K562 (cell line): ENCODE measurements at regions not wholly inside any gene's neighbourhood (a gene's known extent, or its start where the extent isn't known, plus 50 kb on each side); places are given as distances from the start of the nearest gene placed in this dataset.

ENCODE experiments used
- ATAC-seq: fragments of 200-7000 bp; cut with Tn5 transposase; 3 replicates; pipeline ENCODE4 v1.9.1; 2020; ENCODE audit warnings: moderate library complexity
- BruUV-seq: library from RNA; stranded (reverse); fragments of 400-500 nt; replicated peaks from 2 replicates; lab custom pipeline; 2021; lab: Mats Ljungman, UMichigan
- CTCF ChIA-PET: fragments of 300-600 bp; formaldehyde crosslinking; extraction: SDS; loops from one replicate; lab custom pipeline; 2021; ENCODE audit warnings: low intra/inter-chr PET ratio; lab: Yijun Ruan, JAX
- POLR2A ChIA-PET: fragments of 300-600, 350-650 bp; sonication (Branson Sonifier 250); formaldehyde crosslinking; extraction: SDS; loops from one replicate; lab custom pipeline; 2021; ENCODE audit warnings: antibody characterized with exemption, inconsistent platforms; lab: Yijun Ruan, JAX
- DNase-seq, 4 experiments: peaks; one replicate each; pipeline versions ENCODE4 v3.0.0 to v3.0.0-alpha.2; 2011 to 2018; ENCODE audit warnings: low spot score in 3 of 4, mixed read lengths in 3 of 4; ENCODE audit errors: extremely low read depth in 1 of 4
- FAIRE-seq: peaks from 2 replicates; lab custom pipeline; 2011; peaks lifted over from hg19 to GRCh38; lab: Jason Lieb, UNC
- H2AFZ ChIP-seq: 2 replicates; pipeline ENCODE4 v1.6.0; 2011; ENCODE audit warnings: low read depth, low read length, control low read depth, inconsistent platforms
- H3K27ac ChIP-seq: fragments of 200-600 bp; 3 replicates; pipeline ENCODE4 v1.8.0; 2011; ENCODE audit warnings: low read depth, mild to moderate bottlenecking, control low read depth, inconsistent platforms, low read length, moderate library complexity, mixed read lengths; ENCODE audit errors: extremely low read depth
- H3K27me3 ChIP-seq, 2 experiments: fragments of 300-600 bp in 1 of 2; 2 replicates in 1 of 2; 3 replicates in 1 of 2; pipeline versions ENCODE4 v1.6.0 to v1.8.0; 2011; ENCODE audit warnings: inconsistent platforms in 2 of 2, low read length in 2 of 2, mild to moderate bottlenecking in 1 of 2, mixed read lengths in 1 of 2, moderate library complexity in 1 of 2; ENCODE audit not compliant: control insufficient read depth in 2 of 2, insufficient read depth in 2 of 2
- H3K36me3 ChIP-seq: fragments of 300-600 bp; 3 replicates; pipeline ENCODE4 v1.8.0; 2011; ENCODE audit warnings: mild to moderate bottlenecking, low read length, inconsistent platforms; ENCODE audit not compliant: control insufficient read depth, insufficient read depth
- H3K4me1 ChIP-seq, 2 experiments: fragments of 200-600 bp in 1 of 2; replicated peaks in 1 of 2; 2 replicates in 1 of 2; 3 replicates in 1 of 2; pipeline versions ENCODE4 v1.5.1 to v1.8.0; 2011; ENCODE audit warnings: inconsistent platforms in 2 of 2, low read length in 2 of 2, mild to moderate bottlenecking in 1 of 2, mixed read lengths in 1 of 2, moderate library complexity in 1 of 2; ENCODE audit not compliant: control insufficient read depth in 2 of 2, insufficient read depth in 2 of 2
- H3K4me2 ChIP-seq: 2 replicates; pipeline ENCODE4 v1.6.1; 2011; ENCODE audit warnings: low read length, control low read depth, inconsistent platforms, mixed read lengths; ENCODE audit not compliant: insufficient read depth
- H3K4me3 ChIP-seq: fragments of 200-600 bp; sonication (generic), shearing (Covaris generic); 2 replicates; pipeline ENCODE4 v1.5.1; 2016; ENCODE audit warnings: control low read depth, inconsistent platforms
- H3K79me2 ChIP-seq: fragments of 200-600 bp; 3 replicates; pipeline ENCODE4 v1.8.0; 2011; ENCODE audit warnings: low read length, inconsistent platforms; ENCODE audit not compliant: control insufficient read depth, insufficient read depth
- H3K9ac ChIP-seq, 2 experiments: 2 replicates each; pipeline versions ENCODE4 v1.6.0 to v1.6.1; 2011; ENCODE audit warnings: low read depth in 2 of 2, low read length in 2 of 2, control low read depth in 1 of 2, inconsistent platforms in 1 of 2, mild to moderate bottlenecking in 1 of 2, mixed read lengths in 1 of 2; ENCODE audit not compliant: insufficient read depth in 1 of 2
- H3K9me1 ChIP-seq: one replicate; pipeline ENCODE4 v1.6.0; 2011; ENCODE audit warnings: inconsistent platforms, mild to moderate bottlenecking, low read length, moderate library complexity; ENCODE audit not compliant: control insufficient read depth, insufficient read depth
- H3K9me3 ChIP-seq: replicated peaks from 2 replicates; pipeline ENCODE4 v1.5.1; 2011; ENCODE audit warnings: low read depth, low read length, inconsistent platforms; ENCODE audit not compliant: control insufficient read depth, insufficient read depth
- H4K20me1 ChIP-seq: replicated peaks from 2 replicates; pipeline ENCODE4 v1.6.1; 2011; ENCODE audit warnings: low read length, inconsistent platforms, mixed read lengths; ENCODE audit not compliant: control insufficient read depth, insufficient read depth
- ETS2 ChIP-seq: IDR thresholded peaks from 2 replicates; pipeline ENCODE4 v1.6.1; 2016; ENCODE audit warnings: borderline replicate concordance, missing genetic modification characterization, mild to moderate bottlenecking, moderate library complexity, missing compliant biosample characterization; ENCODE audit not compliant: poor library complexity, severe bottlenecking
- HMG20B ChIP-seq: fragments of 250-450 bp; sonication (Bioruptor Pico); IDR thresholded peaks from 2 replicates; pipeline ENCODE4 v1.5.0; 2021; ENCODE audit warnings: mild to moderate bottlenecking
- HMGXB4 ChIP-seq: sonication (generic); formaldehyde crosslinking; IDR thresholded peaks from 2 replicates; pipeline ENCODE4 v1.8.1; 2023; ENCODE audit warnings: mild to moderate bottlenecking, missing genetic modification reagents
- PHTF2 ChIP-seq: fragments of 250-450 bp; sonication (Bioruptor Pico); IDR thresholded peaks from 2 replicates; pipeline ENCODE4 v1.5.0; 2021; ENCODE audit warnings: mild to moderate bottlenecking
- ZNF165 ChIP-seq: fragments of 250-450 bp; sonication (Bioruptor Pico); IDR thresholded peaks from 2 replicates; pipeline ENCODE4 v1.4.0; 2020; ENCODE audit warnings: borderline replicate concordance
- ZNF184 ChIP-seq: sonication (generic); formaldehyde crosslinking; IDR thresholded peaks from 2 replicates; pipeline ENCODE4 v1.5.0; 2020; ENCODE audit warnings: missing genetic modification reagents
- WGBS: fragments of 100-300 bp; shearing (Covaris generic); methylation state at CpG from one replicate; pipeline ENCODE4 v1.1.6; 2016; ENCODE audit warnings: low coverage, mixed read lengths; ENCODE audit not compliant: insufficient coverage; ENCODE audit errors: missing lambda C conversion rate; 5-methylcytosine and 5-hydroxymethylcytosine counted together
- in situ Hi-C: fragments of 300-500 bp; cut with MboI; formaldehyde crosslinking; loops from 4 replicates; pipeline ENCODE4 v1.15.0; 2018; ENCODE audit warnings: inconsistent platforms, mixed read lengths
- intact Hi-C: fragments of 100-400 bp; cut with micrococcal nuclease; formaldehyde crosslinking; loops from 2 replicates; pipeline ENCODE4 v1.14.2; 2022
- TF ChIP-seq, protein P1 (sequence below): fragments of 450-650 bp; formaldehyde crosslinking; IDR thresholded peaks from 2 replicates; pipeline ENCODE4 v1.4.0; 2020; ENCODE audit warnings: mild to moderate bottlenecking, mixed read lengths

DNA sequence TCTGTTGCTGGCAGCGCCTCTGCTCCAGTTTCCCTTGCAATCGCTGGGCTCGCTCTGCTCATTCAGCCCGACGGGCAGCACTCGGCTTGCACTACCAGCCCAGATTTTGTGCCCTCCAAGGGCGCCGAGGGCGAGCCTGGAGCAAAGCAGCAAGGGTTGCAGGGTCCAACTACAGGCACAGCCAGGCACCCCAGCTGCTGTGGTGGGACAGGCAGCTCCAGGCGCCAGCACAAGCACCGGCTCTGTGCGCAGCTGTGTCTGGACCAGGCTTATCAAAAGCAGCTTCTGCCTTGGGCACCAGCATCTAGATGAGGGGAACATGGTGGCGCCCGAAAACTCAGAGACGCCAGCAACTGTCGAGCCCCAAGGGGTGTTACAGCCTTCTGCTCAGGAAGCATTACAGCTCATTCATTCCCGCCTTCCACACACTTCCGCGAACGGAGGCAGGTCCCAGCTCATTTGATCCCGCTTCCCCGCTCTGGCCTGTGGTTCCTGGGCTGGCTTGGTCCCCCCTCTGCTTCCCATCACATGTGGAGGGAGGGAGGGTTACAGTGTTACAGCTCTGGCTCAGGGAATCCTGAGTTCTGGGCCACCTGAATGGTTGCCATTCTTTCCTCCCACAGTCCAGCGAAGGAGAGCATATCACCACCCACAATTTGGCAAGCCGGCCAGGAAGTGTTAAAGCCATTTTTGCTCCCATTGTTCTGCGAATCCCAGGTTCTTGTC is 409.9 kb upstream of the ALCAM start:
- FAIRE-seq (no peak), DNase-seq (no peak), ATAC-seq (no peak)
- H3K27me3 ChIP-seq = no peaks in the 10 kb centered on the region
- H3K79me2 ChIP-seq = no peaks in the 10 kb centered on the region
- H3K9me1 ChIP-seq = no peaks in the 10 kb centered on the region
- H3K4me1 ChIP-seq = no peaks in the 10 kb centered on the region
- H4K20me1 ChIP-seq = no peaks in the 10 kb centered on the region
- H3K9me3 ChIP-seq = no peaks in the 10 kb centered on the region
- H3K9ac ChIP-seq = no peak overlapping the region
- POLR2A ChIA-PET = no interaction called here
- BruUV-seq = no TSS peak
- no peak overlapping the region for H2AFZ ChIP-seq
- H3K4me2 ChIP-seq = no peak overlapping the region
- TF ChIP-seq ETS2 = no peak
- TF ChIP-seq, protein P1, sequence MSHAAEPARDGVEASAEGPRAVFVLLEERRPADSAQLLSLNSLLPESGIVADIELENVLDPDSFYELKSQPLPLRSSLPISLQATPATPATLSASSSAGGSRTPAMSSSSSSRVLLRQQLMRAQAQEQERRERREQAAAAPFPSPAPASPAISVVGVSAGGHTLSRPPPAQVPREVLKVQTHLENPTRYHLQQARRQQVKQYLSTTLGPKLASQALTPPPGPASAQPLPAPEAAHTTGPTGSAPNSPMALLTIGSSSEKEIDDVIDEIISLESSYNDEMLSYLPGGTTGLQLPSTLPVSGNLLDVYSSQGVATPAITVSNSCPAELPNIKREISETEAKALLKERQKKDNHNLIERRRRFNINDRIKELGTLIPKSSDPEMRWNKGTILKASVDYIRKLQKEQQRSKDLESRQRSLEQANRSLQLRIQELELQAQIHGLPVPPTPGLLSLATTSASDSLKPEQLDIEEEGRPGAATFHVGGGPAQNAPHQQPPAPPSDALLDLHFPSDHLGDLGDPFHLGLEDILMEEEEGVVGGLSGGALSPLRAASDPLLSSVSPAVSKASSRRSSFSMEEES = no peak
- TF ChIP-seq HMG20B (CRISPR knock-in tag) = no peak
- TF ChIP-seq ZNF184 = no peak
- no peak for TF ChIP-seq ZNF165 (CRISPR knock-in tag)
- no peak for TF ChIP-seq HMGXB4 (CRISPR knock-in tag)
- no peak for TF ChIP-seq PHTF2 (CRISPR knock-in tag)
- no peaks in the 10 kb centered on the region for H3K36me3 ChIP-seq
- H3K4me3 ChIP-seq = no peak overlapping the region
- CTCF ChIA-PET = no interaction called here
- in situ Hi-C loops (no loop called here), intact Hi-C loops (no loop called here)
- H3K27ac ChIP-seq = no peak overlapping the region
- WGBS = 3% methylated on average over 18 of the region's 25 CpGs
